ENCODE measurements at regions not wholly inside any gene's neighbourhood (a gene's known extent, or its start where the extent isn't known, plus 50 kb on each side); places are given as distances from the start of the nearest gene placed in this dataset.
"Not testable (repeated sequence)": the region's sequence is repeated elsewhere in the genome, so short reads cannot be mapped to it uniquely, and the experiment has no call there.

DNA sequence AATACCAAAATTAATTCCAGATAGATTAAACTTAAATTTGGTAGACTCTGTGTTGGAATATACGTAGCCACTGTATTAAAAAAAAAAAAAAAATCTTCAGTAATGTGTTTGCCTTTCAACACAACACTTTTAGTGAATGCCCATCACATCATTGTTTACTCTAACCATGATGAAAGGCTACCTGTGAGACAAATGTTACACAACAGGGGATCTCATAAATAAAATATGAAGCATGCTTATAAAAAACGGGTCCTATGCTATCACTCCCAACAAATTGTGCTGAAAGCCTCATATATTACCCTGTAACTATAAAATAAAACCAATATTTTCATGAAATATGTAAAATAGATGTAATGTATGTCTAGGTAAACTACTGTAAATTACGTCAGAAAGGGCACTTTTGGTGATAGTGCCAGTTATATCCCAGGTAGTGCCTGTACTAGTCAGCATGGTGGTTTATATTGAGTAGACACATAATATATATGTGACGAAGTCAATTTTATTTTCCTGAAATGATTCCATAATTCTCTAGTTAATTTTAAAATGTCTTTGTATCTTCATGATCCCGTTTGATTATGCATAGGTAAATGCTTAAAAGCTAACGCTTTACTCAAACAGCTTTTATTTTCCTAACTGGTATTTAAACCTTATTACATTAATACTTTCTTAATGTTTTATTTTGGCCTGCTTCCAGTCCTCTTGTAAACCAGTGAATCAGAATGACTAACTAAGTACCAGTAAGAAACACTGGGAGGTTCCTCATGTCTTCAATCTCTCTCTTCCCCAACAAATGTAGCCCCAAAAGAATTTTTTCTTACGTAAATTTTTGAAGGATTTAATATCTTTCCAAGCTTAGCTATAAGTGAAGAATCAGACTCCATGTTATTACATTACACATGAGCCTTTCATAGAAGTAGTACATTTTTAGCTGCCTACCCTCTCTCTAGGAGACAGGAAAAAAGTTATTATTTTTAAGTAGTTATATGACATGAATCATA, 420.3 kb downstream of the GABRG2 start:
- no peak for ATAC-seq

DNA sequence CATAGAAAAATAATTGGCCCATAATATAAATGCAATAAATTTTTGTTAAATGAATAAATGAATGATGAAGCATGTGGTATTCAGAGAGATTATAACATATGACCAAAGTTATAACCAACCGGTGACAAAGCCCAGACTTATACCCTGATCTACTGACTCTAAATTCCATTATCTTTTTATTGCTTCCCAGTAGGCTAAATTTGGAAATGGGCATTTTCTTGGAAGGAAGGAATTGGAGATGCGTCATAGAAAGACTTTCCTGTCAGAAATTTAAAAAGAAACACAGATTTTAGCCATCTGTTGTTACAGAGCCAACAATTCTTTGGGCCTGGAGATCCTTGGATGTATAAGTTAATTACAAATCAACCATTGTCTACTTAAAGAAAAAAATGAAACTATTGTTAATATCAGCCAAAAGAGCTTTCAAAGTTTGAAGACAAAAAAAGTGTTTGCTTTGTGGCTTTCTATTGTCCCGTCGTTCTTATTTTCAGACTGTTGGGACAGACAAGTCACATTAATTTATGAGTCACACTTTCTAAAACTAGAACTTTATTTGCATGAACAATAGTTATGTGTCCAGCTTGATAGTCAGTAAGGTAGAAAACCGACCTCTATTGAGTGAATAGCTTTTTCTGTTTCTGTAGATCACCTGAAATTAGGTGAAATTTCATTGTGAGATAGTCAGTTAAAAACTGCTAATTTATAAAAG, 428.7 kb downstream of the GABRG2 start:
- no peak for ATAC-seq

DNA sequence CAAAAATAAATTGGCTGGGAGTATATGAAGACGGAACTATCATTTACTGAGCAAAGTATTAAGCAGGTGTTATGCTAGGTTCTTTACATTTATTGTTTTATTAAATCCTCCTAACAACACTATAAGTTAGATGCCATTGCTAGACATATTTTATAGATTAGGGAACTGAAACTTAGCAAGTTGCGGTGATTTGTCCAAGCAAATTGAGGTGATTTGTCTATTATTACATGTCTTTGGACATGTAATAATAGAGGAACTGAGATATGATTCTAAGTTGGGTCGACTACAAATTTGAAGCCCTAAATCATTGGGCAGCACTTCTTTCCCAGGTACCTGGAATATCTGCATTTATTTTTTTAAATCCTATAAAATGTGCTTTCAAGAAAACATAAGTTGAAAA, 429.9 kb downstream of the GABRG2 start:
- ATAC-seq, result no peak

GRCh38 chr5:162502780-162503179, 435.2 kb downstream of the GABRG2 start:
- ATAC-seq, result no peak

- ATAC-seq, result no peak
Observed at GRCh38 chr5:162503796-162504195, 436.2 kb downstream of the GABRG2 start.

- ATAC-seq, result no peak
Observed at GRCh38 chr5:162512935-162513565, 445.5 kb downstream of the GABRG2 start.

DNA sequence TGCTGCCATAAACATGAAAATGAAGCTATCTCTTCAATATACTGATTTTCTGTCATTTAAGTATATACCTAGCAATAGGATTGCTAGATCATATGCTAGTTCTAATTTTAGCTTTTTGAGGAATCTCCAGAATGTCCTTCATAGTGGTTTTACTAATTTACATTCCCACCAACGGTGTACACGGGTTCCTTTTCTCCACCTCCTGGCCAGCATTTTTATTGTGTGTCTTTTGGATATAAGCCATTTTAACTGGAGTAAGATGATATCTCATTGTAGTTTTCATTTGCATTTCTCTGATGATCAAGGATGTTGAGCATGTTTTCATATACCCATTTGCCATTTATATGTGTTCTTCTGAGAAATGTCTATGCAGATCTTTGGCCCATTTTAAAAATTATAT, 446.5 kb downstream of the GABRG2 start:
- ATAC-seq, result no peak

- ATAC-seq, result no peak
Observed at GRCh38 chr5:162520878-162521277, 453.3 kb downstream of the GABRG2 start.

- no peak for ATAC-seq
Observed at GRCh38 chr5:162529209-162529608, 461.6 kb downstream of the GABRG2 start.

GRCh38 chr5:162529886-162530285, 462.3 kb downstream of the GABRG2 start:
- ATAC-seq, result no peak

DNA sequence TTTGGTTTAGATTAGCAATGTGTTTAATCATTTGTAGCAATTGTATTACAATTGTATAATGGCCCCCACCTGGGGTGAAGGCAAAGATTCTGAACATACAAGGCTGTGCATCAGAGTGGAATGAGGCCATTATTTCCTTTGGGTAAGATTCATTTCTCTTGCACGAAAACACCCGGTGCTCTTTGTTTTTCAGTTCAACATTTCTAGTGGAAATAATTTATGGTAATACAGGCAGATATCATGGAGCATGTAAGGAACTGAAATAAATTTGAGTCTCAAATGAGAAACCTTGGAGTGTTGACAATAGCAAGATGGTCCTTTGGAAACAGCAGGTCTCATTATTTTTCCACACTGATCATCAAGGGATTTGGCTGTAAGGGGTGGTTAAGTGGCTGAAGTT, 475.9 kb downstream of the GABRG2 start:
- ATAC-seq, result no peak

DNA sequence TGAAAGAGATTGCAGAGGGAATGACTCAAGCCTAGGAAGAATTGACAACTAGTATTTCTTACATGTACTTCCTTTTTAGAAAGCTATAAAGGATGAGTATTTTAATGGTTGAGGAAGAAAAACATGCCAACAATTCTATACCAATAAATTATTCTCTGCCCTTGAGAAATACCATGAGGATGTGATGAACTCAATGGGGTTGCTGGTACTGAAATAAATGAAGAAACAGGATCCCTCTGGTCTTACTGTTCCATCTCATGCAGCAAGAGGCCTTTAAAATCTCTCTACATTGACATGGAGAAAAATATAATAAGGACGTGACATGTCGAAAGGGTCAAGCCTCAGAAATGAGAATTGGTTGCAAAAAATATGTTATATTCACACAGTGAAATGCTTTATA, 477.3 kb downstream of the GABRG2 start:
- ATAC-seq, result no peak

GRCh38 chr5:162550236-162550635, 482.7 kb downstream of the GABRG2 start:
- ATAC-seq, result no peak

GRCh38 chr5:162558120-162558519, 490.5 kb downstream of the GABRG2 start:
- ATAC-seq, result no peak

DNA sequence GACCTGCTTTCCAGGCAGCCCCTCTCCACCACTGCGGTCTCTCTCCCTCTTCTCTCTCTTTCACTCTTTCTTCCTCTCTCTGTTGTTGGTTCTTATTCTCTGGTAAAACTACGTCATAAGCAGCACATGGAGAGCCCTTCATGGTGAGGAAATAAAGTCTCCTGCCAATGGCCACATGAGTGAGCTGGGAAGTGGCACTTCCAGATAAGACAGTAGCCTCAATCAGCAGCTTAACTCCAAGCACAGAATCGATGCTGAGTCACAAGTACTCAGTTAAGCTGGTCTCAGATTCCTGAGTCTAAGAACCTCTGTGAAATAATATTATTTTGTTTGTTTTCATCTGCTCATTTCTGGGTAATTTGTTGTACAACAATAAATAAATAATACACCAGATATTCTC, 500.1 kb downstream of the GABRG2 start:
- no peak for ATAC-seq

- ATAC-seq, result no peak
Observed at GRCh38 chr5:162573758-162574157, 506.2 kb downstream of the GABRG2 start.

DNA sequence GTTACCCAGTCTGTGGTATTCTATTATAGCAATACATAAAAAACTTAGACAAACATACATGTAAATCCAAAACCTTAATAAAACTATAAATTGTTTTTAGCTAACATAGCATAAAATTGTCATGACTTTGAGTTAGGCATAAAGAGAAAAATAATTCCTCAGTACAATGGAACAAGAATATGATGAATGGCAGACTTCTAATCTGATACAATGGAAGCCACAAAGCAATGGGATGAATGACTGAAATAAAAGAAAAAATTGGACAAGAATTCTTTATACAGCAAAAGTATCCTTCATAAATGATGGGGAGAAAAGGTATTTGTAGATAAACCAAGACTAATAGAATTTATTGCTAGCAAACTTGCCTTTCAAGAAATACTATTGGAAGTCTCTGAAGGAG, 524.2 kb downstream of the GABRG2 start:
- ATAC-seq, result no peak

GRCh38 chr5:162593881-162594280, 526.3 kb downstream of the GABRG2 start:
- no peak for ATAC-seq

DNA sequence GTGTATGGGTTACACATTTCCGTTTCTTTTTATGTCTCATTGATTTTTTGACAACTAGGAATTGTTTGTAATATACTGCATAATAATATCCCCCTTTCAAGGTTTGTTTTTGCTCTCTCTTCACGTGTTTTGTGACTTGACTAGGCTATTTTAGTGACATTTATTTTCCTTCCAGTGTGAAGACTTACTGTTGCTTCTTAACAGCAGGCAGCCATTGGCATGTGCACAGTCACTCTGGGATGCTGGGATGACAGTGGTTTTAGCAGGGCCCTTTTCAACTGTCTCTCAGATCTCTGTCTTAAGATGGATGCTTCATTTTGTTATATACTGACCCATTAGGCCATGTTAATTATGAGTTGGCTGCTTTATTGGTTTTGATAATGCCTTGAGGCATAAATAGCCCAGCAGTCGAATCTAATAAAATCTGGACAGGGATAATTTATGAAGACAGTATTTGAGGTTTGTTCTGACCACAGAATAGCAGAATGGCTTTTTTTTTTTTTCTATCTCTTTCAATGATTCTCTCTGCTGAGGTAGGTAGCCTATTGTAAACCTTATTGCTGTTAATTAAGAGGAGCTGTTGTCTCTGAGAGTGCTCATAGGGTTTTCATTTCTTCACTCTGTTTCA, 536.0 kb downstream of the GABRG2 start:
- no peak for ATAC-seq

DNA sequence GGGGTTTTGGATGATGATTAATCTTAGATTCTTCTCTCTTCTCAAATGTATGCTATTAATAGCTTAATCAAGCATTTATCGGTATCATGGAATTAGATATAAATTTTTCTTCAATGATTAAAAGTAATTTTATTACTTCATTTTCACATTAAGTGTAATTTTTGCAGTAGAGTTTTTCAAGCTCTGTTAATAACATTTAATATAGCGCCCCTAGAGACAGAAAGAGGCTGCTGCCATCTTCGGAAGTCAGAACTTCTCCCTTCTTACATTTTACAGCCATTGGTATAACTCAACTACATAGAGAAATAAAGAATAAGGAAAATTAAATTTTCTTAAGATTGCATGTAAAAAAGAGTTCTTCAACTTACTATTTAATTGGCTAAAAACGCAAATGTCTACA, 540.3 kb downstream of the GABRG2 start:
- no peak for ATAC-seq

DNA sequence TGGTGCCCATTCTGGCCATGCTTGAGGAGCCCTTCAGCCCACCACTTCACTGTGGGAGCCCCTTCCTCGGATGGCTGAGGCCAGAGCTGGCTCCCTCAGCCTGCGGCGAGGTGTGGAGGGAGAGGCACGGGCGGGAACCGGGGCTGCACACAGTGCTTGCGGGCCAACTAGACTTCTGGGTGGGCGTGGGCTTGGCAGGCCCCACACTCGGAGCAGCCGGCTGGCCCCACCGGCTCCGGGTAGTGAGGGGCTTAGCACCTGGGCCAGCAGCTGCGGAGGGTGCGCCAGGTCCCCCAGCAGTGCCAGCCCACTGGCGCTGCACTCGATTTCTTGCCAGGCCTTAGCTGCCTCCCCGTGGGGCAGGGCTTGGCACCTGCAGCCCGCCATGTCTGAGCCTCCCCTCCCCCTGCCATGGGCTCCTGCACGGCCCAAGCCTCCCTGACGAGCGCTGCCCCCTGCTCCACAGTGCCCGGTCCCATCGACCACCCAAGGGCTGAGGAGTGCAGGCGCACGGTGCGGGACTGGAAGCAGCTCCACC, 554.2 kb downstream of the GABRG2 start:
- ATAC-seq, result not testable (repeated sequence)

DNA sequence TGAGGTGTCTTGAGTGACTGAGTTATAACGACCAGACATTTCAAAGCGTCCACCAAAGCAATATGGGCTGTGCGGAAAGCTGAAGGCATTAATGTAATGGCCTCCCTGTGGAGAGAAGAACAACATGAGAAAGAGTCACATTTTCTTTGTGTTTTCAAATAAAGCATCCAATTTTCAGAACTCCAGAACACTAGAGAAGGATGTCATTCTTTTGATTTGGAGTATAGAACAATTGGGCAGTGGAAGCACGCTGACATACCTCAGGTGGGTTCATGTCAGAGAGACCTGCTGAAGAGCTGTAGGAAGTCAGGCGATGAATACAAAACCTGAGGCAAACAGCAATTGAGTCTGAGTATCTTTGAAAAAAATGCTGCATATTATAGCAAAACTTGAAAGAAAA, 556.5 kb downstream of the GABRG2 start:
- no peak for ATAC-seq

GRCh38 chr5:162637481-162637880, 569.9 kb downstream of the GABRG2 start:
- ATAC-seq, result no peak
